Hindlimb muscle (tissue), 1 donor: ENCODE measurements at regions not wholly inside any gene's neighbourhood (a gene's known extent, or its start where the extent isn't known, plus 50 kb on each side); places are given as distances from the start of the nearest gene placed in this dataset.

Source experiments
- DNase-seq: peaks from one replicate; pipeline ENCODE4 v3.0.0-alpha.2; 2013

GRCh38 chr3:159559771-159560170 lies 428.9 kb upstream of the IL12A start:
- no peak for DNase-seq

GRCh38 chr3:159560214-159560979 lies 428.2 kb upstream of the IL12A start:
- no peak for DNase-seq

- DNase-seq: no peak
These were observed 423.3 kb upstream of the IL12A start for GRCh38 chr3:159565313-159565712.

GRCh38 chr3:159583662-159584061 lies 405.0 kb upstream of the IL12A start:
- DNase-seq: no peak

- DNase-seq: no peak
These were observed 404.2 kb upstream of the IL12A start for GRCh38 chr3:159584421-159584820.

GRCh38 chr3:159586571-159587202 lies 401.9 kb upstream of the IL12A start:
- DNase-seq: no peak

GRCh38 chr3:159593927-159594605 lies 394.6 kb upstream of the IL12A start:
- DNase-seq: no peak

- no peak for DNase-seq
These were observed 388.3 kb upstream of the IL12A start for GRCh38 chr3:159600291-159600690.

- DNase-seq: no peak
These were observed 384.5 kb upstream of the IL12A start for GRCh38 chr3:159604151-159604581.

GRCh38 chr3:159605101-159605500 lies 383.5 kb upstream of the IL12A start:
- DNase-seq: no peak

- no peak for DNase-seq
These were observed 382.9 kb upstream of the IL12A start for GRCh38 chr3:159605776-159606175.

- no peak for DNase-seq
These were observed 380.8 kb upstream of the IL12A start for GRCh38 chr3:159607856-159608255.

- DNase-seq: no peak
These were observed 380.3 kb upstream of the IL12A start for GRCh38 chr3:159608311-159608710.

- no peak for DNase-seq
These were observed 379.0 kb upstream of the IL12A start for GRCh38 chr3:159609625-159610024.

GRCh38 chr3:159616234-159616825 lies 372.3 kb upstream of the IL12A start:
- DNase-seq: no peak

GRCh38 chr3:159619341-159619885 lies 369.2 kb upstream of the IL12A start:
- DNase-seq: no peak

GRCh38 chr3:159620281-159620680 lies 368.4 kb upstream of the IL12A start:
- DNase-seq: no peak

- DNase-seq: no peak
These were observed 367.8 kb upstream of the IL12A start for GRCh38 chr3:159620873-159621272.

GRCh38 chr3:159624616-159625015 lies 364.0 kb upstream of the IL12A start:
- DNase-seq: no peak

- DNase-seq: no peak
These were observed 363.0 kb upstream of the IL12A start for GRCh38 chr3:159625594-159625993.

GRCh38 chr3:159626598-159626997 lies 362.0 kb upstream of the IL12A start:
- DNase-seq: no peak

- DNase-seq: no peak
These were observed 361.4 kb upstream of the IL12A start for GRCh38 chr3:159627229-159627628.

GRCh38 chr3:159627634-159628033 lies 361.0 kb upstream of the IL12A start:
- DNase-seq: no peak
